Activated CD4-positive, alpha-beta T cell treated with anti-CD3 and anti-CD28 coated beads for 36 hours (primary cell): ENCODE measurements at regions not wholly inside any gene's neighbourhood (a gene's known extent, or its start where the extent isn't known, plus 50 kb on each side); places are given as distances from the start of the nearest gene placed in this dataset.

Source experiments
- ATAC-seq: fragments of 200-7000 bp; cut with Tn5 transposase; one replicate; pipeline ENCODE4 v1.10.0; 2021; ENCODE audit warnings: mild to moderate bottlenecking, moderate library complexity
- CTCF ChIA-PET: fragments of 350-600 bp; sonication (Branson Sonifier 250); formaldehyde crosslinking; loops from one replicate; lab custom pipeline; 2021; ENCODE audit warnings: antibody characterized with exemption; lab: Charles Lee
- POLR2A ChIA-PET: fragments of 350-600 bp; sonication (Branson Sonifier 250); formaldehyde crosslinking; loops from one replicate; lab custom pipeline; 2021; ENCODE audit warnings: antibody characterized with exemption, inconsistent platforms; lab: Charles Lee
- DNase-seq: peaks from one replicate; pipeline ENCODE4 v3.0.0-alpha.2; 2020
- H3K27ac Mint-ChIP-seq: one replicate; pipeline ENCODE4 v1.8.0; 2021; ENCODE audit warnings: mixed read lengths
- H3K27me3 Mint-ChIP-seq: one replicate; pipeline ENCODE4 v1.8.0; 2021; ENCODE audit warnings: mixed read lengths
- H3K36me3 Mint-ChIP-seq: one replicate; pipeline ENCODE4 v1.8.0; 2021; ENCODE audit warnings: low read depth, mixed read lengths
- H3K4me1 Mint-ChIP-seq: one replicate; pipeline ENCODE4 v1.8.0; 2021; ENCODE audit warnings: mixed read lengths
- H3K4me3 Mint-ChIP-seq: one replicate; pipeline ENCODE4 v1.8.0; 2021; ENCODE audit warnings: mild to moderate bottlenecking, moderate library complexity, mixed read lengths
- H3K9me3 Mint-ChIP-seq: one replicate; pipeline ENCODE4 v1.8.0; 2021; ENCODE audit warnings: low read depth, mixed read lengths
- intact Hi-C, 2 experiments: fragments of 100-400 bp; cut with DNase I in 1 of 2; cut with micrococcal nuclease in 1 of 2; formaldehyde crosslinking; loops; one replicate each; pipeline versions ENCODE4 v1.14.2 to v1.15.1; 2022 to 2024; cut with DNase I, micrococcal nuclease

- DNase-seq: no peak
- no peaks in the 10 kb centered on the region for H3K9me3 Mint-ChIP-seq
- intact Hi-C loops: no loop called here
- no peaks in the 10 kb centered on the region for H3K36me3 Mint-ChIP-seq
- POLR2A ChIA-PET: no interaction called here
- CTCF ChIA-PET: interaction anchor here (0.7 to 2.2 kb wide), 2 partner anchors 18 to 316 kb away, joined by 3 to 4 read pairs; no protein-coding TSS in a partner anchor
- ATAC-seq: no peak
- H3K4me1 Mint-ChIP-seq: no peaks in the 10 kb centered on the region
- no peaks in the 10 kb centered on the region for H3K27me3 Mint-ChIP-seq
- no peak overlapping the region for H3K4me3 Mint-ChIP-seq
- no peak overlapping the region for H3K27ac Mint-ChIP-seq
These were observed 317.5 kb upstream of the SLCO3A1 start for GRCh38 chr15:91535856-91536500.

- Mint-ChIP-seq H3K4me3 (no peak overlapping the region), H3K4me1 (no peaks in the 10 kb centered on the region), H3K27me3 (no peaks in the 10 kb centered on the region), H3K27ac (no peak overlapping the region), H3K36me3 (no peaks in the 10 kb centered on the region), H3K9me3 (no peaks in the 10 kb centered on the region)
- no peak for DNase-seq
- intact Hi-C loops: no loop called here
- POLR2A ChIA-PET: no interaction called here
- no peak for ATAC-seq
- CTCF ChIA-PET: interaction anchor here (0.9 kb wide), 1 partner anchor 234 kb away, joined by 3 read pairs; no protein-coding TSS in a partner anchor
These were observed 315.7 kb upstream of the SLCO3A1 start for GRCh38 chr15:91537856-91538255.

- DNase-seq: no peak
- ChIA-PET CTCF (interaction anchor here (0.7 kb wide), 1 partner anchor 277 kb away, joined by 3 read pairs; no protein-coding TSS in a partner anchor), POLR2A (no interaction called here)
- no peak overlapping the region for H3K27ac Mint-ChIP-seq
- no peak overlapping the region for H3K4me3 Mint-ChIP-seq
- no peaks in the 10 kb centered on the region for H3K4me1 Mint-ChIP-seq
- H3K36me3 Mint-ChIP-seq: no peaks in the 10 kb centered on the region
- intact Hi-C loops: no loop called here
- no peak for ATAC-seq
- no peaks in the 10 kb centered on the region for H3K9me3 Mint-ChIP-seq
- no peaks in the 10 kb centered on the region for H3K27me3 Mint-ChIP-seq
These were observed 314.7 kb upstream of the SLCO3A1 start for GRCh38 chr15:91538782-91539181.

GRCh38 chr15:91541286-91541685, 312.2 kb upstream of the SLCO3A1 start:
- Mint-ChIP-seq H3K27me3 (no peaks in the 10 kb centered on the region), H3K4me3 (no peak overlapping the region), H3K9me3 (no peaks in the 10 kb centered on the region), H3K4me1 (no peaks in the 10 kb centered on the region), H3K27ac (no peak overlapping the region), H3K36me3 (no peaks in the 10 kb centered on the region)
- ChIA-PET POLR2A (no interaction called here), CTCF (interaction anchor here (0.7 to 1.4 kb wide), 2 partner anchors 11 to 62 kb away, joined by 4 to 6 read pairs; no protein-coding TSS in a partner anchor)
- intact Hi-C loops: no loop called here
- no peak for ATAC-seq
- DNase-seq: no peak

GRCh38 chr15:91542226-91542625, 311.3 kb upstream of the SLCO3A1 start:
- H3K4me1 Mint-ChIP-seq: no peaks in the 10 kb centered on the region
- H3K27me3 Mint-ChIP-seq: no peaks in the 10 kb centered on the region
- no peaks in the 10 kb centered on the region for H3K9me3 Mint-ChIP-seq
- DNase-seq (no peak), ATAC-seq (no peak)
- CTCF ChIA-PET: no interaction called here
- no peaks in the 10 kb centered on the region for H3K36me3 Mint-ChIP-seq
- H3K27ac Mint-ChIP-seq: no peak overlapping the region
- POLR2A ChIA-PET: no interaction called here
- no peak overlapping the region for H3K4me3 Mint-ChIP-seq
- intact Hi-C loops: no loop called here

GRCh38 chr15:91547356-91547755, 306.2 kb upstream of the SLCO3A1 start:
- no peak overlapping the region for H3K27ac Mint-ChIP-seq

GRCh38 chr15:91548549-91548948, 305.0 kb upstream of the SLCO3A1 start:
- no peaks in the 10 kb centered on the region for H3K4me1 Mint-ChIP-seq
- H3K36me3 Mint-ChIP-seq: no peaks in the 10 kb centered on the region
- no peak overlapping the region for H3K4me3 Mint-ChIP-seq
- H3K27ac Mint-ChIP-seq: no peak overlapping the region
- ChIA-PET POLR2A (no interaction called here), CTCF (no interaction called here)
- intact Hi-C loops: no loop called here
- H3K27me3 Mint-ChIP-seq: no peaks in the 10 kb centered on the region
- DNase-seq (no peak), ATAC-seq (no peak)
- H3K9me3 Mint-ChIP-seq: no peaks in the 10 kb centered on the region

More at GRCh38 chr15:91547356-91547755, 306.2 kb upstream of the SLCO3A1 start:
- ATAC-seq (no peak), DNase-seq (no peak)
- ChIA-PET POLR2A (no interaction called here), CTCF (no interaction called here)
- Mint-ChIP-seq H3K4me1 (no peaks in the 10 kb centered on the region), H3K36me3 (no peaks in the 10 kb centered on the region), H3K9me3 (no peaks in the 10 kb centered on the region), H3K27me3 (no peaks in the 10 kb centered on the region), H3K4me3 (no peak overlapping the region)
- intact Hi-C loops: no loop called here

- no peak overlapping the region for H3K27ac Mint-ChIP-seq
- no peak overlapping the region for H3K4me3 Mint-ChIP-seq
- ATAC-seq (no peak), DNase-seq (no peak)
- H3K4me1 Mint-ChIP-seq: no peaks in the 10 kb centered on the region
- no peaks in the 10 kb centered on the region for H3K27me3 Mint-ChIP-seq
- ChIA-PET CTCF (no interaction called here), POLR2A (no interaction called here)
- H3K36me3 Mint-ChIP-seq: no peaks in the 10 kb centered on the region
- no peaks in the 10 kb centered on the region for H3K9me3 Mint-ChIP-seq
- intact Hi-C loops: no loop called here
These were observed 303.9 kb upstream of the SLCO3A1 start for GRCh38 chr15:91549581-91549980.

GRCh38 chr15:91552555-91552954, 301.0 kb upstream of the SLCO3A1 start:
- DNase-seq (no peak), ATAC-seq (no peak)
- Mint-ChIP-seq H3K27ac (no peak overlapping the region), H3K4me3 (no peak overlapping the region), H3K4me1 (no peaks in the 10 kb centered on the region), H3K36me3 (no peaks in the 10 kb centered on the region), H3K9me3 (no peaks in the 10 kb centered on the region), H3K27me3 (no peaks in the 10 kb centered on the region)
- intact Hi-C loops: no loop called here
- ChIA-PET CTCF (interaction anchor here (0.6 kb wide), 1 partner anchor 11 kb away, joined by 6 read pairs; no protein-coding TSS in a partner anchor), POLR2A (no interaction called here)

- no peaks in the 10 kb centered on the region for H3K36me3 Mint-ChIP-seq
- intact Hi-C loops: no loop called here
- no peaks in the 10 kb centered on the region for H3K9me3 Mint-ChIP-seq
- no peak for ATAC-seq
- H3K27ac Mint-ChIP-seq: no peak overlapping the region
- CTCF ChIA-PET: no interaction called here
- POLR2A ChIA-PET: no interaction called here
- H3K4me3 Mint-ChIP-seq: no peak overlapping the region
- no peaks in the 10 kb centered on the region for H3K27me3 Mint-ChIP-seq
- no peak for DNase-seq
- H3K4me1 Mint-ChIP-seq: no peaks in the 10 kb centered on the region
These were observed 300.2 kb upstream of the SLCO3A1 start for GRCh38 chr15:91553196-91553854.

GRCh38 chr15:91555312-91555711, 298.2 kb upstream of the SLCO3A1 start:
- Mint-ChIP-seq H3K4me1 (no peaks in the 10 kb centered on the region), H3K9me3 (no peaks in the 10 kb centered on the region), H3K4me3 (no peak overlapping the region), H3K36me3 (no peaks in the 10 kb centered on the region), H3K27ac (no peak overlapping the region), H3K27me3 (no peaks in the 10 kb centered on the region)
- no peak for ATAC-seq
- CTCF ChIA-PET: no interaction called here
- intact Hi-C loops: no loop called here
- POLR2A ChIA-PET: no interaction called here
- DNase-seq: no peak

- intact Hi-C loops: no loop called here
- Mint-ChIP-seq H3K27me3 (peaks cover 5% of the 10 kb centered on the region), H3K4me3 (no peak overlapping the region), H3K4me1 (no peaks in the 10 kb centered on the region), H3K27ac (no peak overlapping the region), H3K36me3 (no peaks in the 10 kb centered on the region), H3K9me3 (no peaks in the 10 kb centered on the region)
- ChIA-PET POLR2A (no interaction called here), CTCF (no interaction called here)
- DNase-seq (no peak), ATAC-seq (no peak)
These were observed 296.6 kb upstream of the SLCO3A1 start for GRCh38 chr15:91556926-91557325.
